Nephron (organoid): ENCODE measurements at regions not wholly inside any gene's neighbourhood (a gene's known extent, or its start where the extent isn't known, plus 50 kb on each side); places are given as distances from the start of the nearest gene placed in this dataset.

ENCODE experiments used
- H3K27ac Mint-ChIP-seq, 3 experiments: 2 replicates each; pipeline ENCODE4 v1.8.0; 2020; ENCODE audit warnings: mixed read lengths in 3 of 3, mild to moderate bottlenecking in 2 of 3, moderate library complexity in 1 of 3
- H3K27me3 Mint-ChIP-seq: 2 replicates; pipeline ENCODE4 v1.8.0; 2021; ENCODE audit warnings: low read depth, mild to moderate bottlenecking, moderate library complexity, mixed read lengths
- H3K36me3 Mint-ChIP-seq: 2 replicates; pipeline ENCODE4 v1.8.0; 2020; ENCODE audit warnings: low read depth, mixed read lengths
- H3K4me1 Mint-ChIP-seq: 2 replicates; pipeline ENCODE4 v1.8.0; 2020; ENCODE audit warnings: mixed read lengths
- H3K4me3 Mint-ChIP-seq, 3 experiments: 2 replicates each; pipeline ENCODE4 v1.8.0; 2020; ENCODE audit warnings: mild to moderate bottlenecking in 3 of 3, mixed read lengths in 3 of 3, moderate library complexity in 2 of 3
- H3K9me3 Mint-ChIP-seq: 2 replicates; pipeline ENCODE4 v1.8.0; 2020; ENCODE audit warnings: mixed read lengths
- TF ChIP-seq, protein P1 (sequence below), 3 experiments: fragments of 200-600 bp; sonication (generic); IDR thresholded peaks; one replicate each; pipeline ENCODE4 v1.5.0; 2021; ENCODE audit warnings: antibody characterized with exemption in 3 of 3; ENCODE audit not compliant: unreplicated experiment in 3 of 3

DNA sequence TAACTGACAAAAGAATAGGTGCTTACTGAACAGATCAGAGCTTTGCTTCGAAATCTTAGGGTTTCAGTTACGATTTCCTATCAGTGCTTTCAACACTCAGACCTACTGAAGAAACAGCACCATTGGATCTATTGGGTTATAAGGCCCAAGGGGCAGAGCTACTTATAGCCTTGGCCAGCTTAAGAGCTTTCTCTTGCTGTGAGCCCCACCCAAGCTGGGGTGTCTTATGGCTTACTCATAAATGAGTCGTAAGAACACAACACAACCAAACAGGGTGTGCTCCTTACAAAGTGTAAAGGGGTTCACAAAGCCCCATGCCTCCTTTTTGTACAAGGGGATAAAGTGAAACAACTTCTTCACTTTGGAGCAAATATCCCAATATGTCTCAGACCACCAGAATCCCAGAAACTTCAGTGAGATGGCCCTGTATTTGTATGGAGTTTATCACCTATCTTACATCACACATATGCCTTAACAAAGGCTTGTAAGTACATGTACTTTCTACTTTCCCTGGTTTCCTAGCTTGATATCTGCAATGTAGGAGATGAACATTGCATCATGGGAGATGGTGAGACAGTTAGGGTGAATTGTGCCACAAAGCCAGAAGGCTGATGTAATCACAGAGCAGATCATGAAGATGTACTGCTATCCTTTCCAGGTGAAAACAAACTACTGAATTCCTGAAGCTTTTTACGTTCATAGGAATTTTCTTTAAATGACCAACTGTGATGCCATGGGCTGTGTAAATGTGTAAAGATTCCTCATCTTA lies 115.5 kb upstream of the GLI2 start:
- H3K27me3 Mint-ChIP-seq = peaks cover 24% of the 10 kb centered on the region
- H3K4me3 Mint-ChIP-seq = no peak overlapping the region
- TF ChIP-seq, protein P1, sequence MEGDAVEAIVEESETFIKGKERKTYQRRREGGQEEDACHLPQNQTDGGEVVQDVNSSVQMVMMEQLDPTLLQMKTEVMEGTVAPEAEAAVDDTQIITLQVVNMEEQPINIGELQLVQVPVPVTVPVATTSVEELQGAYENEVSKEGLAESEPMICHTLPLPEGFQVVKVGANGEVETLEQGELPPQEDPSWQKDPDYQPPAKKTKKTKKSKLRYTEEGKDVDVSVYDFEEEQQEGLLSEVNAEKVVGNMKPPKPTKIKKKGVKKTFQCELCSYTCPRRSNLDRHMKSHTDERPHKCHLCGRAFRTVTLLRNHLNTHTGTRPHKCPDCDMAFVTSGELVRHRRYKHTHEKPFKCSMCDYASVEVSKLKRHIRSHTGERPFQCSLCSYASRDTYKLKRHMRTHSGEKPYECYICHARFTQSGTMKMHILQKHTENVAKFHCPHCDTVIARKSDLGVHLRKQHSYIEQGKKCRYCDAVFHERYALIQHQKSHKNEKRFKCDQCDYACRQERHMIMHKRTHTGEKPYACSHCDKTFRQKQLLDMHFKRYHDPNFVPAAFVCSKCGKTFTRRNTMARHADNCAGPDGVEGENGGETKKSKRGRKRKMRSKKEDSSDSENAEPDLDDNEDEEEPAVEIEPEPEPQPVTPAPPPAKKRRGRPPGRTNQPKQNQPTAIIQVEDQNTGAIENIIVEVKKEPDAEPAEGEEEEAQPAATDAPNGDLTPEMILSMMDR (IDR thresholded peaks at IDR 0.05; ENCODE audit: unreplicated experiment in 3 of 3) = no peak
- no peak overlapping the region for H3K27ac Mint-ChIP-seq
- no peaks in the 10 kb centered on the region for H3K36me3 Mint-ChIP-seq
- no peaks in the 10 kb centered on the region for H3K4me1 Mint-ChIP-seq
- H3K9me3 Mint-ChIP-seq = peaks cover 4% of the 10 kb centered on the region

DNA sequence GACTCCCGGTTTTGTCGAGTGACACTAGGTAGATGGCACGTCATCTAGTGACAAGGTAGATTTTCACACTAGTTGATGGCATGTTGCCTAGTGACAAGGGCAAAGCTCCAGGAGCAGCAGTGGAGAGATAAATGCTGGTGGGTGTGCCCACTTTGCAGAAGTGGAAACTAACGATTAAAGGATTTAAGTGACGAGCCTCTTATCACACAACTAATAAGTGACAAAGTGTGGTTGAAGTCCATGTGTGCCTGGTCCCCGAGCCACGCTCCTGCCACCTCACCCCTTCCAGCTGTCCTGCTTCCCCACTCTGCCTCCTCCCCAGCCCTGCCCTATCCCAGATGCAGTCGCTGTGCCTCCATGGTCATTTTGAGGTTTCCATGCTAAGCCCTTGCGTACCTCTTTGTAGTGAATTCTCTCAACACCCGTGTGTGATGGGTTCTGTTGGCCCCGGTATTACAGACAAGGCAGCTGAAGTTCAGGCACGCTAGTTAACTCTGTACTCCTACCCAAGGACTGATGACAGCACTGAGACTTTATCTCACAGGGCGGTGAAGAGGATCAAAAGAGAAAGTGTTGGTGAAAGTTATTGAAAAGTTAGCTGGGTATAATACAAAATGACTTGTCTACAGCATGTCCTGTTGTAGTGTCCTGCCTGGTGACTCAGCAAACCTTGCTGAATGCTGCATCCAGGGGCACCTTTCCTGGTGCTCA lies 113.4 kb upstream of the GLI2 start:
- H3K27ac Mint-ChIP-seq = no peak overlapping the region
- TF ChIP-seq, protein P1 (IDR thresholded peaks at IDR 0.05; ENCODE audit: unreplicated experiment in 3 of 3) = no peak
- no peaks in the 10 kb centered on the region for H3K4me1 Mint-ChIP-seq
- no peak overlapping the region for H3K4me3 Mint-ChIP-seq
- peaks cover 4% of the 10 kb centered on the region for H3K9me3 Mint-ChIP-seq
- H3K36me3 Mint-ChIP-seq = no peaks in the 10 kb centered on the region
- H3K27me3 Mint-ChIP-seq = peaks cover 17% of the 10 kb centered on the region

DNA sequence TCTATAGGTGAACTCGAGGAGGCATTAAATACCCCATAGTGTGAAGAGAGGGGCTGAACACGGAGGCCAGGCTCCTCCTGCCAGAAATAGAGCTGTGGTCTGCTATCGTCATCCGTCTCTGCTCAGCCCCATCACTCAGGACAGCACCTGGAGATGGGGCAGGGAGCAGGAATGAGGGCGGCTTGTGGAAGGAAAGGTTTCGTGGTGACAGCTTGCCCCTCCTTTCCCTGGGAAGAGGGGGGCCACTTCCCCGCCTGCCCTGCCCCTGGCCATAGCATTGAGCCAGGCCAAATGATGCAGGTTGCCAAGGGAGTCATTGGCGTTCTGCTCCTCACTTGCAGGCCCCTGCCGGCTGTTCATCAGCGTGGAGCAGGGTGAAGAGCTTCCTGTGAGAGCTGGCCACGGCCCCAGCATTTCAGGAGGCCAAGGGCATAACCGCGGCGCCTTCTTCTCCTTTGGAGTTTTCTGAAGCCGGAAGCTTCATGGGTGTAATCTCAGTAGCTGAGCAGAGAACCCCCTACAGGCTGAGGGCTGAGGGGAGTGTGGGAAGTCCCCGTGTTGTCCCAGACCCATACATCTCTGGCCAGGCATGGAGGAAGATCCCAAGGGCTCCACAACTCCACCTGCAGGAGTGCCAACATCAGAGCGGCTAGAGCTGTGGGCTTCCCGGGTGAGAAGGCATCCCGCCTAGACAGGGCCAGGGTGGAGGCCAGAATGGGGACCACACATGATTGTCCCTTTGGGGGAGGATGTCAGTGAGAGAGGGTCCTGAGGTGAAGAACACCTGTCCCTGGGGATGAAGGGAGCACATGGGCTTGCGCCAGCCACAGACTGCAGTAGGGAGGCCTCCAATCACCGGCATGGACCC lies 112.5 kb upstream of the GLI2 start:
- Mint-ChIP-seq H3K36me3 (no peaks in the 10 kb centered on the region), H3K27me3 (peaks cover 17% of the 10 kb centered on the region), H3K4me1 (no peaks in the 10 kb centered on the region), H3K27ac (no peak overlapping the region), H3K4me3 (no peak overlapping the region), H3K9me3 (peaks cover 5% of the 10 kb centered on the region)
- TF ChIP-seq, protein P1 (IDR thresholded peaks at IDR 0.05; ENCODE audit: unreplicated experiment in 3 of 3) = no peak

DNA sequence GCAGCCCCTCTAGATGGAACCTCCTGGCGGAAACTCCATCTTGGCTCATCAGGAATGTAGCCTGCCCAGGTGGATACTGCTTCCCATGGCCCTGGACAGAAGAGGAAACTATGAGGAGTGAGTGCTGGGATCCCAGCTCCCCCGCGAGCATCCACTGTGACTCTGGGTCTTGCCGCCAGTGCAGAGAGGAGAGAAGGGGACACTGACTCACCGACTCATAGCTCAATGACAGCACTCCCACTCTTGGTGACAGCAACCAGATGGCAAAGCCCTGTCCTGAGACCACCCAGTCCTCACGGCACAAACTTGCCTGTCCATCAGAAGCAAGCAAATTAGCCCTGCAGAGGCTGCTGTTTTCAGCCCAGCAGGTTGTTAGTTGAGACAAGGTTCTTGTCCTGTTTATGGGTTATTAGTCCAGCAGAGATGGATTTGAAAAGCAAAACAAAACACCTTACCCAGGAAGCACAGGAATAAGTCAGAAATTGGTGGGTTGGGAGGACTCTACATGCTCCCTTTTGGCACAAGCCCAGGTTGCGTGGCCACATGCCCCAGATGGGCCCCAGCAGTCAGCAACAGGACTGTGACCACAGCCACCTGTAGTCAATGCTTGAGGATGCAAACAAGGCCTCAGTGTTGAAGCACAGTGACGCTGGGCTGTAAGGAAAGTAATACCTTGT lies 111.5 kb upstream of the GLI2 start:
- Mint-ChIP-seq H3K36me3 (no peaks in the 10 kb centered on the region), H3K9me3 (peaks cover 14% of the 10 kb centered on the region), H3K4me3 (no peak overlapping the region), H3K4me1 (no peaks in the 10 kb centered on the region), H3K27me3 (peaks cover 24% of the 10 kb centered on the region), H3K27ac (no peak overlapping the region)
- TF ChIP-seq, protein P1 (IDR thresholded peaks at IDR 0.05; ENCODE audit: unreplicated experiment in 3 of 3) = no peak

DNA sequence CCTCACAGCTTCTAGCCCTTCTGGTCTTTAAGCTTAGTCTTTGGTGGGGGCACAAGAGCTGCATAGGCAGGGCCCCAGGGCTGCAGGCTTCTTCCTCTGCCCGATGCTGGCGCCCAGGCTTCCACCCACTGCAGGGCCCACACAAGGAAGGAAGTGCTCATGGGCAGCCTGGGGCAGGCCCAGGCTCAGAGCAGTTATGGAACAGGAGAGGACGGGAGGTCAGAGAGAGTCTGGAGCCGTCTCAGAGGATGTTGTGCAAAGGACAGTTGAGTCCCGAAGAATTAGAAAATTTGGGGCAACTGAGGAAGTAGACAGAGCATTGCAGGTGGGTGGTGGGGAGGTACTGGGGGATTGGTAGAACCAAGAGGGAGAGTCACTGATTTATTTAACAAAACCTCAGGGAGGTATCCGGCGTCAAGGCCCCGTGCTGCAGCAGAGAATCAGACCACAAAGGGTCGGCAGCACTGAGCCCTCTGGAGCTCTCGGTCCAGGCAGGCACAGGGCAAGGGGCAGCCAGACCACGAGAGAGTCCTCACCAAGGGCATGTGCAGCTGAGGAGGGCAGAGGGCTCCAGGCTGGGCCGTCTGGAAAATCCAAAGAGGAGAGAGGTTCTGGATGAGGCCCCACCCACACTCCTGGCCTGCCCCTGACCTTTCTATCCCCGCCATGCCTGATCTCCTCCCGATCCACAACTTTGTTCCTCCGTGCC lies 110.8 kb upstream of the GLI2 start:
- Mint-ChIP-seq H3K27me3 (peaks cover 26% of the 10 kb centered on the region), H3K4me3 (no peak overlapping the region), H3K27ac (no peak overlapping the region), H3K9me3 (peaks cover 14% of the 10 kb centered on the region), H3K4me1 (no peaks in the 10 kb centered on the region), H3K36me3 (no peaks in the 10 kb centered on the region)
- TF ChIP-seq, protein P1 (IDR thresholded peaks at IDR 0.05; ENCODE audit: unreplicated experiment in 3 of 3) = no peak
